OCI-LY1 (cell line): ENCODE measurements at regions not wholly inside any gene's neighbourhood (a gene's known extent, or its start where the extent isn't known, plus 50 kb on each side); places are given as distances from the start of the nearest gene placed in this dataset.

ENCODE experiments used
- CTCF ChIP-seq: fragments of 200-600 bp; sonication (generic), shearing (Covaris generic); IDR thresholded peaks from 2 replicates; pipeline ENCODE4 v1.5.1; 2017; ENCODE audit warnings: mild to moderate bottlenecking, antibody characterized with exemption, low read length, moderate library complexity, mixed read lengths
- EZH2 ChIP-seq: fragments of 200-600 bp; sonication (generic), shearing (Covaris generic); IDR thresholded peaks from 2 replicates; pipeline ENCODE4 v1.8.0; 2017; ENCODE audit warnings: borderline replicate concordance, mixed run types, mild to moderate bottlenecking, antibody characterized with exemption, low read length, moderate library complexity, mixed read lengths

- TF ChIP-seq CTCF = no peak
- TF ChIP-seq EZH2 = no peak
Observed at GRCh38 chr6:14742680-14743079, 503.2 kb upstream of the JARID2 start.
